GM21515 (cell line): ENCODE measurements at regions not wholly inside any gene's neighbourhood (a gene's known extent, or its start where the extent isn't known, plus 50 kb on each side); places are given as distances from the start of the nearest gene placed in this dataset.
"Not testable (repeated sequence)": the region's sequence is repeated elsewhere in the genome, so short reads cannot be mapped to it uniquely, and the experiment has no call there.

Experiments used
- ATAC-seq: cut with Tn5 transposase; IDR thresholded peaks from one replicate; pipeline ENCODE4 v1.9.1; 2021; ENCODE audit not compliant: unreplicated experiment

DNA sequence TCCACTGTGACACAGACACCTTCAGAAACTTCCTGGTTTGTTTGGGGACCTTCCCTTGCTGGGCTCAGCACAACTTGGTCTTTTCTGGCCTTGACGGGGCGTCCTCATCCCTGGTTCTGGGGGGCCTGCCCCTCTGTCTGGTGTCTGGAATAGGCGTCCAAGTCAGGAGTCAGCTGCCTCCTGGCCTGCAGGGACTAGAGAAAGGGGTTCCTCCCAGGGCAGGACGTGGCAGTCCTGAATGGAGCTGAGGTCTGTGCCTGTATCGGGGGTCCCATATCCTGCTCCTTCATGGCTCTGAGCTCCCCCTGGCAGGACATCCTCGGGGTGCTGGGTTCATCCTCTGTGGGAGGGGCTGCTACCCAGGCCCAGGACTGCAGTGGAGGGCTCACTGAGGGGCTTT is 384.0 kb downstream of the TMEM121 start:
- no peak for ATAC-seq

DNA sequence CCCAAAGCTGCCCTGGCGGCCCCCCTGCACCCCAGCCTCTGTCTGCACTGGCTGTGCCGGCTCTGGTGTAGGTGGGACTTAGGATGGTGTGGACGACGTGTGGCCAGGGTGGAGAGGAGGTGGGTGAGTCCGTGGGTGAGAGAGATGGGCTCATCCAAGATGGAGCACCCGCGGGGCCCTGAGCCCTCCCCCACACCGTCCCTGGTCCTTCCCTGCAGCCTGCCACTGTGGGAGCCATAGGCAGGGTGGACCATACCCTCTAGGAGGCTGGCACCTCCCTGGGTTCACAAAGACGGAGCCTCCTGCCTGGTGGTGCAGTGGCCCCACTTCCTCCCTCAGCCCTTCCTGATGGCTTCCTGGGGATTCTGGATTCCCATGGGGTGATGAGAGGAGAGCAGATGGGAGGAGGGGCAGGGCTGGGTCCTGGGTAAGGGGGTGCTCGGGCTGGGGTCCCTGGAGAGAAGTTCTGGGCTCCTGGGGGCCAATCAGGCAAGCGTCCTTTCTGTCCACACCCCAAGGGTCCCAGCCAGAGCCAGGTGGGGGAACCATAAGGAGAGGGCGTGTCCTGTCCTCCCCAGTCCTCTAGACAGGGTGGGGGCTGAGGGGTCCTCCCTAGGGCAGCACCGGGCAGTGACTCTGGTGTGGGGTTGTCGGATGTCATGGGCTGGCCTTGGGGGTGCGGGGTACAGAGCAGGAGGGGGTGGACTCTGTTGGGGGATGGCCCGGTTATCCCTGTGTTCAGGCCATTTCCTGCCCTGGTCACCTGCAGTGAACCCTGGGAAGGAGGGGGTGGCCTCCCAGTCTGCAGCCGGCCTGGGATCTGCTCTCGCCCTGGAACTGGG is 384.8 kb downstream of the TMEM121 start:
- no peak for ATAC-seq

DNA sequence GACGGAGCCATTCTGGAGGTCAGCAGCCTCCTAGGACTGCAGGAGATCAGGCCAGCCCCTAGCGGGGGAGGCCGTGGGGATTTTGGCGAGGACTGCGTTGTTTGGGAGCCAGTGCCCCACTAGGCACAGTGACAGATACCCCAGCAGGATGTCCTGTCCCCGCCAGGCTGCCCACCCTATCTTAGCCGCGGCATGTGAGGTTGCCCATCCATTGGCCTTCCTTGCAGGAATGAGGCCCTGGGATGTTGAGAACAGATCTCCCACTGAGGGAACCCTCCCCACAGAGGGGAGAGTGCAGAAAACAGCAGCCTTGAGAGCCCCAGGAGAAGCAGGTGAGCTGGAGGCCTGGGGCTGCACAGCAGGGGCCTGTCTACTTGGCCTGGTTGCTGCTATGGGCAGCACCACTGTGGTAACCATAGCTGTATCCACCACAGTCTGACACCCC is 385.5 kb downstream of the TMEM121 start:
- ATAC-seq = not testable (repeated sequence)

DNA sequence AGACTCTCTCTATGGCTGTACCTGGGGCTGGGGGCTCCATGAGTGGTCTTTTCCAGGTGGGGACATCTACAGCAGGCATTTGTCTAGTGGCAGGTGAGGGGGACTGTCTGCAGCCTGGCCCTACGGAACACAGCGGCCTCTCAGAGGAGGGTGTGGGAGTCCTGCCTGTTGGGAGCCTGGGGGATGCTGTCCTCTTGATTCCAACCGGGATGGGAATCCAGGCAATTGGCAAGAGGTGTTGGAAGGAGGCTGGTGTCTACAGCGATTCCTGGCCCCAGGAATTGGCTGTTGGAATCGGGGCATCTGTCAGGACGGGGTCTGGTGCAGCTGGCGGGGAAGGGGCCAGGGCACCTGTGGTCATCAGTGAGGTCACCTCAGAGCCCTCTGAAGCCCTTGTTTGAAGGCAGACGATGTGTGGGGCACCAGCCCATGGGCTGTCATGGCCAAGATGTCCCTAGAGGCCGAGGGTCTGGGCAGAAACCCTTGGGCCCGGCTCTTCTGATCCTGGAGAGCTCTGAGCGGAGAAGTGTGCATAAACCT is 386.3 kb downstream of the TMEM121 start:
- no peak for ATAC-seq

DNA sequence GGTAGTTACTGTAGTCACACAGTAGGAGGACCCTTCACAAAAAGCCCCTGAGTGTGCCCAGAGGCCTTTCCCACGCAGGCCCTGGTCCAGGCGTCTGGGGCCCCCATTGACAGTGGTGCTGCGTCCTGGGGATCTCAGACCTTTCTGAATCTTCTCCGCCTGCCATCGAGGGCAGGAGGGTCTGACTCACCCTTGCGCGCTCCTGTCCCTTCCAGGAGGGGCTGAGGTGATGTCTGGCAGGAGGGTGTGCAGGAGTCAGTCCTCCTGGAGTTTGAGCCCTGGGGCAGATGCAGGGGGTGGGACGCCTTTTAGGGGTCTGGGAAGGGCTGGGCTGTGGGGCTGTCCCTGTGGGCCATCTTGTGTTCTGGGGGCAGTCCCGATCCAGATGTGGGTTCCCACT is 386.8 kb downstream of the TMEM121 start:
- ATAC-seq = no peak

DNA sequence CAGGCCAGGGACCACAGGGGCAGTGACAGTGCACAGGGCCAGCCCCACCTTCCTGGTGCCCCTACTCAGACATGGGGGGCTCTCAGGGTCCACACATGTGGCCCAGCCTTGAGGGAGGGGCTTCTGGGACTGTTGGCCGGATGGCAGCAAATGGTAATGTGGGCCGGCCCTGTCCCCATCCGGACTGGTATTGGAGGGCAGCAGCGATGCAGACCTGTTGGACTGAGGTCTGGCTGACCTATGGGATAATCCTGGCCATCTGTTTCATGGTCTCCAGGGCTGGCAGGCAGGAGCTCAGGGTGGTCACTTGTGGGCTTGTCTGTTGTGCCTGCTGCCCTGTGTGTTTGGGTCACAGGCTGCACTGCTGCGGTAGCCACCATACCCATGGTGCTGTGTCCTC is 387.5 kb downstream of the TMEM121 start:
- no peak for ATAC-seq

DNA sequence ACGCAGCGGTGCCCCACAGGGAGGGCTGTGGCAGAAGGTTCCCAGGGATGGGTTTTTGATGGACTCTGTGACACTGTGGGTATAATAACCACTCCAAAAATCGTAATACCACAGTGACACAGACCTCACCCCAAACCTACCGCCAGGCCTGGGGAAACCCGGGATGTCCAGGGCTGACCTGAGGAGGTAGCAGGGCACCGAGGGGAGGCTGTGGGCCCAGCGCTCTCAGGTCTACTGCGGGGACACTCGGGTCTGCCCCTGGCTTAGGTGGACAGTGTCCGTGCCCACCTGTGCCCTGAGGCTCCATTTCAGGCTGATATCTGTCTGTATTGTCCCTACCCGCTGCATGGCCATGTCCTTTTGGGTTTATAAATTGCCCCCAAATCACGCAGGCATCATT is 387.9 kb downstream of the TMEM121 start:
- not testable (repeated sequence) for ATAC-seq

DNA sequence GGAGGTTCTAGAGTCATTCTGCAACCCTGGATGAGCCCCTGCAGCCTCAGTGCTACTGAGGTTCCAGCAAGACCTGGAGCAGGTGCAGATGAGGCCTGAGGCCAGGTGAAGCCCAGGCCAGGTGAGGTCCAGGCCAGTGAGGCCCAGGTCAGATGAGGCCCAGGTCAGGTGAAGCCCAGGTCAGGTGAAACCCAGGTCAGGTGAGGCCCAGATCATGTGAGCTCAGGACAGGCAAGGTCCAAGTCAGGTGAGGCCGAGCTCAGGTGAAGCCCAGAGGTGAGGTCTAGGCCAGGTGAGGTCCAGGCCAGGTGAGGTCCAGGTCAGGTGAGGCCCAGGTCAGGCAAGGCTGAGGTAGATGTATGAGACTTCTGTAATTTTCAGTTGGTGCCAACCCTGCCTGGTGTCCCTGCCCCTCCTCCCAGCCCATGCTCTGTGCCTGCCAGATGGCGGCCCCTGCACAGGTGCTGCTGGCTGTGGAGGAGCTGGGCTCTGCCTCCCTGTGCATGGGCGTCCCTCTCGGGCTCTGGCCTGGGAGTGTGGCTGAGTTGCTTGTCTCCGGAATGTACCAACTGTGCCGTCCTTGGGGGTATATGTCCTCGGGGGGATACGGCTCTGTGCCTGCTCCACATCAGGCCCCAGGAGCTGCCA is 388.5 kb downstream of the TMEM121 start:
- no peak for ATAC-seq

DNA sequence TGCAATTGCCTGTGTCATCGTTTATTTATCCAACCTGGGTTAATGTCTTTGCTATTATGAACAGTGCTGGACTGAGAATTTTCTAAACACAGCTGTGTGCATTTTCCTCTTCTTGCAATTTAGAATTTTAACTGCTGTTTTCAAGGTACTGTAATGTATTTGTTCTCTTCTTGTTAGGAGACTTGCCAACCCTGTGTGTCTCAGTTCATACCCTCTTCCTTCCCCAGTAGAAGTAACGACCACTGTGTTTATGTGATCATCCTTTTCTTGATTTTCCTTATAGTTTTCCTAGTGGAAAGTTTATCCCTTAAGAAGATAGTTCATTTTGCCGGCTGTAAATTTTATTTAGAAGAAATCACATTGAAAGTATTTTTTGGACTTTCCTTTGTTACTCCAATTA is 389.2 kb downstream of the TMEM121 start:
- not testable (repeated sequence) for ATAC-seq

DNA sequence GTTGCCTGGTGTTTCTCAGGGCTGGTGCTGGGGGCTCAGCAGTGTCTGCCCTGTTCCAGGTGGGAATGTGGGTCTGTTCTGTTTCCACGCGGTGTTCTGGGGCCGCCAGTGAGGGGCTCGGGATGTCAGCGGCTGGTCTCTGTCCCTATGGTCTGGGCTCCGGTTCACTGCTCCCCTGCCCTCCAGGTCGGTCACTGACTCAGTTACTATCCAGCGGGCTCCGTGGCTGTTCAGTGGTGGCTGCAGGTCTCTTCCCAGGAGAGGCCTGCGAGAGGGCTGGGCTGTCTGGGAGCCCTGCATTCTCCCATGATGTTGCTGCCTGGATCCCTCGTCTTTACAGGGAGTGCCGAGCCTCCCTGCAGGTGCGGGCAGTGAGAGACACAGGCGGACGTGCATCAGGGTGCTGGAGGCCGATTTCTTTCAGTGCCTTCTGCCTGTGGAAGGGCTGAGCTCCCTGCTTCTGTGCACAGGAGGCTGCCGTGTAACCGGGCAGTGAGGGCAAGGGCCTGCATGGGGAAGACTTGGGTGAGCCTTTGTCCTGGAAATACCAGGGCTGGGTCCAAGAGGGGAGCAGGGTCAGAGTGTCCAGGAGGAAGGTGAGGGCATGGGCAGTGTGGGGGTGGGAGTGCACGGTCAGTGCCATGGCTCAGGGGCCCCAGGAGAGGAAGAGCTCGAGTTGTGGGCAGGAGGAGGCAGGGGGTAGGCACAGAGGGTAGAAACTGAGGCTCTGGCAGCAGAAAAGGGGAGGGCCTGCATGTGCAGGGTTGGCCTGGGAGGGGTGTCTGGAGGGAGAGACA is 391.0 kb downstream of the TMEM121 start:
- ATAC-seq = not testable (repeated sequence)

DNA sequence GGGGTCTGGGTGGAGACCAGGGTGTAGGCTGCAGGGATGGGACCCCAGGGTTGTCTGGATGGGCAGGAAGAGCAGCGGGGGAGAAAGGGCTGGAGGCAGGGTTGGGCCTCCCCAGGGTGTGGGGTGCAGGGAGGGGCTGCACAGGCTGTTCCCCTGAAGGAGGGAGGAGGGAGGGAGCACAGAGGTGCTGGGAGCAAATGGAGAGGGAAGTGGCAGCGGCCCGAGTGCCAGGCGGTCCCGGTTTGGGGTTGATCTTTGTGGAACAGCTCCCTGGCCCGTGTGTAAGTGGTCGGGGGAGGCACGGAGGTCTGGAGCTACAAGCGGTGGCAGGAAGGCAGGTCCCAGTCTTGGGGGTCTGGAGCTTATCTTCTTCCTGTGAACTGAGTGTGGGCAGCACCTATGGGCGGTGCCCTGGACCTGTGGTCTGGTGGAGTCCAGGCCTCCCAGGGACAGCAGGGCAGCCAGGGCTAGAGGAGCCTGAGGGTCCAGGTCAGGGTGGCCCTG is 391.6 kb downstream of the TMEM121 start:
- no peak for ATAC-seq

DNA sequence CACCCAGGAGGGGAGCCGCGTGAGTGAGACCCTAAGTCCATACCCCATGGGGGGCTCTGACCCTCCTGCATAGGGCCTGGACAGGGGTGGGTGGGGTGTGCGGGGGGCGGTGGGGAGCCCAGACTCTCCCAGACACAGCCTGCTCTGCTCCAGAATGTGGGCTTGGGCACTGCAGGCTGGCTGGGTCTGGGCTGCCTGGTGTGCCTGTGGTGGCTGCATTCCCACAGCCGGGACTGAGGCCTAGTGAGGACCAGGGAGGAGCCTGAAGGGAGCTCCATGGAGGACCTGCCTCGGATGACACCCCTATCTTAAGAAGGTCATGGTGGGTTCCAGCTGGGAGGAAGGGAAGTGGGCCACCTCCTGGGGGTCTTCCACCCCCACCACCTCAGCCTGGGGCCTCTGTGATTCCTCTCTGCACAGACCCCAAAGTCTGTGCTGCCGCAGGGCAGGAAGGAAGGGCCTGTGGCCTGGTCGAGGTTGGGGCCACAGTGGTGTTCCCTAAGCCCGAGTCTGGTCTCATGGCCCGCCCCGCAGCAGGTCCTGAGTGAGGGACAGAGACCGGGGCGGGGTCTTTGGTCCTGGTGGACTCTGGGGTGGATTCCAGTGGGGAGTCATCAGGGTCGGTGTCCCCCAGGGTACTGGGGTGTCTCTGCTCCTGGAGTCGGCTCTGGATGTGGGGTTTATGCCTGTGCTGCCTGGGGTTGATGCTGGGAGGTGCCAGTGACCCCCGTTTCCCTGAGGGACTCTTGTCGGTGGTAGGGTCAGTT is 392.3 kb downstream of the TMEM121 start:
- ATAC-seq = no peak

DNA sequence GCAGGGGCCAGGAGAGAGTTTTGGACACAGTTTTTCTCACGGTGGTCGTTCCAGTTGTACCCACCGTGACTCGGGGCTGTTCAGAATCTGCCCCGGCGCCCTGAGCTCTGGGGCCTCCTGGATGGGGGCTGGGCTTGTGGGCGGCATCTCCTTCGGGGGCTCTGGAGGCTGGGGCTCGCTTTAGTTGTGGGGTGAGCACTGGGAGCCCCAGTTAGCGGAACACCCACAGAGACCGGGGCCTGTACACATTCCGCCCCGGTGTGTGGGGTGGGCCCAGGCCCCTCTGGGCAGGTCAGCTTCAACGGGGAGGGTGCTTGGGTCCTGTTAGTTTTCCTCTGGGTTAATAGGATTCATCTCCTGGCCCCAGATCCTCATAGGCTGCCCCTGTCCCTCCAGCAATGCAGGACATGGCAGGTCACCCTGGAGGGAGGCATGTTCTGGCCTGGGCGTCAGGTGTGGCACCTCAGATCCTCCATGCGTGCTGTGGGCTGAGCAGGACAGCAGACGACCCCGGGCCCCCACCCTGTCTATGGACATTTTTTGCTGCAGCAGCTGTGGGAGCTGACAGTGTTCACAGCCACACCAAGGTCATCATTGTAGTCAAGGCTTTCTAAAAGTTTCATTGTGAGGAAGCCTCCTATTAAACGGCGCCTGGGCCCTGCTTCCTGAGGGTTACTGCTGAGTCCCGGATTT is 393.2 kb downstream of the TMEM121 start:
- no peak for ATAC-seq

DNA sequence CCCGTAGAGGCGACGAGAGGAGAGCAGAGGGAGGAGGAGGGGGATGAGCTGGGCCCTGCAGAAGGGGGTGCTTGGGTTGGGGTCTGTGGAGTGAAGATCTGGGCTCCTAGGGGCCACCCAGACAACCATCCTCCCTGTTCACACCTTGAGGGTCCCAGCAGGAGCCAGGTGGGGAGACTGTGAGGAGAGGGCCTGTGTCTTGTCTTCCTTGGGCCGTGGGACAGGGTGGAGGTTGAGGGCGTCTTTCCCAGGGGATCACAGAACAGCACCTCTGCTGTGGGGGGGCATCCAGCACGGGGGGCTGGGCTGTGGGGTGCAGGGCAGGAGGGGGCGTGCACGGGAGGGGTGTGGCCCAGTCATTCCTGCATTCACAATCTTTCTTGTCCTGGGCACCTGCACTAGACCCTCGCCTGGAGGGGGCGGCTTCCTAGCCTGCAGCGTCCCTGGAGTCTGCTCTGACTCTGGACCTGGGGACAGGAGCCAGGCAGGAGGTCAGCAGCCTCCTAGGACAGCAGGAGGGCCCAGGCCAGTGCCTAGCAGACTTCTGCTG is 393.8 kb downstream of the TMEM121 start:
- ATAC-seq = not testable (repeated sequence)

DNA sequence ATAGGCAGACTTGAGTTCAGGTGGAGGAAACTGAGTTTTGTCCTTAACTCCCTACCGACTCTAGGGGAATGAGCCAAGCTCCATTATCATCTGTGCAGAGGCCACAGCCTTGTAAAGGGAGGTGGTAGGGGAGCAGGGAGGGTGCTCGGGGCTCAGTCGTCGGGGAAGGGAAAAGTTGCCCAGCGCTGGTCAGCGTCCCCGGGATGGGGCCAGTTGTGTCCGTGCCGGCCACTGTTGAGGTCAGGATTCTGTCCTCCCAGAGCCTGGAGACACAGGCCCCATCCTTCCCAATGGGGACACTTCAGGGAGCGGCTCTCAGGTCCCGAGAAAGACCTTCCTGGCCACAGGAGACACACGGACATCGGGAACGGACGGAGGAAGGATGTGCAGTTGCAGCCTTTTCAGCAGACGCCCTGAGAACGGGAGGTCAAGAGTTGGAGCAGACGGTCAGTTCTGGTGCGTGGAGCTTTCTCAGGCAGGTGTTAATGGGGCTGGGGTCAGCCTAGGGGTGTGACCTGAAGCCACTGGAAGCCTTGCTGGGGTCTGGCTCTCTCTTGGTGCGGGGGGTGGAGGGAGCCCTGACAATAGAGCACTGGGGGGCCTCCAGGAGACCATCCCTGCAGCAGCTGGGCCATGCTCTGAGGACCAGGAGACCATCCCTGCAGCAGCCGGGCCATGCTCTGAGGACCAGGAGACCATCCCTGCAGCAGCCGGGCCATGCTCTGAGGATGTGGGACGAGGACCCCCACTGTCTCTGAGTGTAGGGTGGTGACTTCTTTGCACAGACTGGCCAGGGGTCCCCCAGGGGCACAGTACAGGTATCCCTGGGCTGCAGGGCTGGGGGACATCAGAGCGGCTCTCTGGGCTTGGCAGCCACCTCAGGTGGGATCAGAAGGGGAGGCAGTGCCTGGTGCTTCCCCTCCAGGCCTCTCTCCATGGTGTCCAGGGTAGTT is 394.7 kb downstream of the TMEM121 start:
- ATAC-seq = not testable (repeated sequence)

DNA sequence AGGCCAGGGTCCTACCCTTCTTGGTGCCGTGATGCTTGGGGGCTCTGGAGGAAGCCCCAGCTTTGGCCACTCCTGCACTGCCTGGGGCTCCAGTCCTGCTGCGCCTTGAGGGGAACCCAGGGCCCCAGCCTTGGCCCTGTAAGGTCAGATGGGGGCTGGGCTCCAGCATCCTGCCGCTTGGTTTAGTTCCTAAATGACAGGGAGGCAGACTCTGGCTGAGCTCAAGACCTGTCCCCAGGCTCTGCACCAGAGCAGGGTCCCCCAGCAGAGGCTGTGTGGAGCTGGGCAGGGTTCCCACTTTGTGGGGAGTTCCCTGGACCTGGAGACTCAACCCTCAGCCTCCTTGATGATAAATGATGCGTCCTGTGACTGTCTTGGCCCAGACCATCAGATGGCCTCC is 395.4 kb downstream of the TMEM121 start:
- ATAC-seq = not testable (repeated sequence)

DNA sequence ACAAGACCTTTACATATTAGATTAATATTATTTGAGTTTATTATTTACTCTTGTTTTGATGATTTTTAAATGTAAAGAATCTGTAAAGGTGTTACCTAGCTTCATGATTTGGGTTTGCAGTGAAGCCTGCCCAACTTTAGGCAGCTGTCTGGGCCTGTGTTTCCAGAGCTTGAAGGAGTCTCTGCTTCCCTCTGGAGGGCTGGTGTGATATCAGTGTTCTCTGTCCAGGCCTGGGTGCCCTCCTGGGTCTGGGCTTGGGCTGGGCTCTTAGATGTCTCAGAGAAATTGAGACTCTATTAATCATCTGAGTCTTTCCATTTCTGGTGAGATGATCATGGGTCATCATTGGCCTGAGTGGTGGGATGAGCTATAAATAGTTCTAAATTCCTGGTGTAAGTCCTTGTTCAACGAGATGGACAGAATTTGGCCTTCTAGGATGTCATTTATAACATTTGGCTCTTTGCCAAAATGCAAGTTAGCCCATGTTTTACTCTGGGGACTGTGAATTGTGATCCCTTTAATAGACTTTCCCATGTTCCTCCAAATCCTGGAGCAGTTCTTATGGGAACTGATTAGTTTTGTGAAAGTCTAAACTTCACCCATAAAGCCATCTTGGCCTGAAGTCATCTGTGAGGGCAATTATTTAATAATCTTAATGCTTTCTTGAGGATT is 397.3 kb downstream of the TMEM121 start:
- ATAC-seq = not testable (repeated sequence)
